Liver (tissue), 3 donors: ENCODE measurements at regions not wholly inside any gene's neighbourhood (a gene's known extent, or its start where the extent isn't known, plus 50 kb on each side); places are given as distances from the start of the nearest gene placed in this dataset.

Experiments
- GABPA ChIP-seq, 2 donors: IDR thresholded peaks in 1 of 2; conservative IDR thresholded peaks in 1 of 2; 2 replicates each; pipeline ENCODE4 v1.6.1; 2016; ENCODE audit warnings: antibody characterized with exemption in 2 of 2, mild to moderate bottlenecking in 1 of 2, moderate library complexity in 1 of 2
- HNF4A ChIP-seq, 2 donors: conservative IDR thresholded peaks; 2 replicates each; pipeline ENCODE4 v1.6.1; 2016; ENCODE audit warnings: antibody characterized with exemption in 2 of 2, mild to moderate bottlenecking in 2 of 2
- JUND ChIP-seq, 2 donors: IDR thresholded peaks; 2 replicates each; pipeline ENCODE4 v1.6.1; 2016; ENCODE audit warnings: antibody characterized with exemption in 2 of 2
- RXRA ChIP-seq, 2 donors: IDR thresholded peaks; 2 replicates each; pipeline ENCODE4 v1.6.1; 2017 to 2018; ENCODE audit warnings: antibody characterized with exemption in 2 of 2, mild to moderate bottlenecking in 1 of 2
- SP1 ChIP-seq: IDR thresholded peaks from 2 replicates; pipeline ENCODE4 v1.6.1; 2018; ENCODE audit warnings: antibody characterized with exemption, mild to moderate bottlenecking
- TAF1 ChIP-seq: conservative IDR thresholded peaks from 2 replicates; pipeline ENCODE4 v1.6.1; 2016; ENCODE audit warnings: antibody characterized with exemption, mild to moderate bottlenecking
- TF ChIP-seq, protein P1 (sequence below): fragments of 150-350 bp; IDR thresholded peaks from 2 replicates; pipeline ENCODE4 v1.5.1; 2017; ENCODE audit warnings: improper control_type of control experiment, low read depth, low read length; ENCODE audit not compliant: missing input control
- TF ChIP-seq, protein P2 (sequence below): IDR thresholded peaks from 2 replicates; pipeline ENCODE4 v1.6.1; 2016; ENCODE audit warnings: antibody characterized with exemption
- TF ChIP-seq, protein P3 (sequence below): IDR thresholded peaks from 2 replicates; pipeline ENCODE4 v1.6.1; 2016; ENCODE audit warnings: antibody characterized with exemption
- donor health status: healthy.
- donor health status: healthy.

DNA sequence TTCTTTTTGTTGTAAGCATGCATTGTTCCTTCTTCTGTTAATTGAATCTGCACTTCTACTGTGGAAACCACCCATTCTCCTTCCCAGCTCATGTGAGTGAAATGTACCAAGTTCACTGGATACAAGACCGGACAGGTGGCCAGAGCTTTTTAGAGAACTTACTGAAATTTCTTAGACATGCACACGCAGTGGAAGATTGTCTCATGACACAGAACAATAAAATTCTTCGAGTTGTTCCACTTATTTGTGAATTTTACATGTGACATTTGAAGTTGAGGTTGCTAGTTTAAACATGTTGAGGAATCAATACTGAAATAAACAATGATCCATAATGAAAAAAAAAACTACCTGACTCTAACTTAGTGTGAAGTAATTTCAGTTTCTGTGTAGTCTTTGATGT lies 568.0 kb downstream of the TECRL start:
- TF ChIP-seq, protein P1, sequence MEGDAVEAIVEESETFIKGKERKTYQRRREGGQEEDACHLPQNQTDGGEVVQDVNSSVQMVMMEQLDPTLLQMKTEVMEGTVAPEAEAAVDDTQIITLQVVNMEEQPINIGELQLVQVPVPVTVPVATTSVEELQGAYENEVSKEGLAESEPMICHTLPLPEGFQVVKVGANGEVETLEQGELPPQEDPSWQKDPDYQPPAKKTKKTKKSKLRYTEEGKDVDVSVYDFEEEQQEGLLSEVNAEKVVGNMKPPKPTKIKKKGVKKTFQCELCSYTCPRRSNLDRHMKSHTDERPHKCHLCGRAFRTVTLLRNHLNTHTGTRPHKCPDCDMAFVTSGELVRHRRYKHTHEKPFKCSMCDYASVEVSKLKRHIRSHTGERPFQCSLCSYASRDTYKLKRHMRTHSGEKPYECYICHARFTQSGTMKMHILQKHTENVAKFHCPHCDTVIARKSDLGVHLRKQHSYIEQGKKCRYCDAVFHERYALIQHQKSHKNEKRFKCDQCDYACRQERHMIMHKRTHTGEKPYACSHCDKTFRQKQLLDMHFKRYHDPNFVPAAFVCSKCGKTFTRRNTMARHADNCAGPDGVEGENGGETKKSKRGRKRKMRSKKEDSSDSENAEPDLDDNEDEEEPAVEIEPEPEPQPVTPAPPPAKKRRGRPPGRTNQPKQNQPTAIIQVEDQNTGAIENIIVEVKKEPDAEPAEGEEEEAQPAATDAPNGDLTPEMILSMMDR, result no peak
- TF ChIP-seq JUND (IDR thresholded peaks at IDR 0.05) (no peak), GABPA (IDR thresholded peaks at IDR 0.05 in 1 of 2, conservative IDR thresholded peaks at IDR 0.05 in 1 of 2) (no peak), TAF1 (no peak), SP1 (no peak), RXRA (IDR thresholded peaks at IDR 0.05) (no peak), HNF4A (conservative IDR thresholded peaks at IDR 0.05) (no peak)
- TF ChIP-seq, protein P2, sequence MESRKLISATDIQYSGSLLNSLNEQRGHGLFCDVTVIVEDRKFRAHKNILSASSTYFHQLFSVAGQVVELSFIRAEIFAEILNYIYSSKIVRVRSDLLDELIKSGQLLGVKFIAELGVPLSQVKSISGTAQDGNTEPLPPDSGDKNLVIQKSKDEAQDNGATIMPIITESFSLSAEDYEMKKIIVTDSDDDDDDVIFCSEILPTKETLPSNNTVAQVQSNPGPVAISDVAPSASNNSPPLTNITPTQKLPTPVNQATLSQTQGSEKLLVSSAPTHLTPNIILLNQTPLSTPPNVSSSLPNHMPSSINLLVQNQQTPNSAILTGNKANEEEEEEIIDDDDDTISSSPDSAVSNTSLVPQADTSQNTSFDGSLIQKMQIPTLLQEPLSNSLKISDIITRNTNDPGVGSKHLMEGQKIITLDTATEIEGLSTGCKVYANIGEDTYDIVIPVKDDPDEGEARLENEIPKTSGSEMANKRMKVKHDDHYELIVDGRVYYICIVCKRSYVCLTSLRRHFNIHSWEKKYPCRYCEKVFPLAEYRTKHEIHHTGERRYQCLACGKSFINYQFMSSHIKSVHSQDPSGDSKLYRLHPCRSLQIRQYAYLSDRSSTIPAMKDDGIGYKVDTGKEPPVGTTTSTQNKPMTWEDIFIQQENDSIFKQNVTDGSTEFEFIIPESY, result no peak
- TF ChIP-seq, protein P3, sequence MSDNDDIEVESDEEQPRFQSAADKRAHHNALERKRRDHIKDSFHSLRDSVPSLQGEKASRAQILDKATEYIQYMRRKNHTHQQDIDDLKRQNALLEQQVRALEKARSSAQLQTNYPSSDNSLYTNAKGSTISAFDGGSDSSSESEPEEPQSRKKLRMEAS, result no peak
